ENCODE measurements at regions not wholly inside any gene's neighbourhood (a gene's known extent, or its start where the extent isn't known, plus 50 kb on each side); places are given as distances from the start of the nearest gene placed in this dataset.

GRCh38 chr18:51404620-51405019 lies 207.1 kb upstream of the MEX3C start:
- H3K9ac ChIP-seq (ENCODE audit: low read length): no peak overlapping the region
- H3K9me3 ChIP-seq (ENCODE audit: insufficient read depth, low read length): no peaks in the 10 kb centered on the region
- TF ChIP-seq CTCF (IDR thresholded peaks at IDR 0.05; ENCODE audit: low read depth, low read length): no peak
- no peak for TF ChIP-seq EZH2phosphoT487 (IDR thresholded peaks at IDR 0.05; ENCODE audit: low read depth)
- H3K4me1 ChIP-seq (ENCODE audit: low read length): no peaks in the 10 kb centered on the region
- no peak overlapping the region for H3K4me3 ChIP-seq (ENCODE audit: low read length)
- H3K27me3 ChIP-seq (ENCODE audit: low read depth, low read length): no peaks in the 10 kb centered on the region
- no peak overlapping the region for H2AFZ ChIP-seq (ENCODE audit: low read depth, low read length)
- H4K20me1 ChIP-seq (ENCODE audit: insufficient read depth, low read length): no peaks in the 10 kb centered on the region
- H3K27ac ChIP-seq (ENCODE audit: low read length): no peak overlapping the region
- H3K36me3 ChIP-seq (replicated peaks; ENCODE audit: low read depth, low read length): no peaks in the 10 kb centered on the region
- H3K4me2 ChIP-seq (ENCODE audit: low read length): no peak overlapping the region
- no peaks in the 10 kb centered on the region for H3K79me2 ChIP-seq (ENCODE audit: low read length)

GRCh38 chr18:51405683-51406477 lies 208.4 kb upstream of the MEX3C start:
- Histone ChIP-seq H4K20me1 (ENCODE audit: insufficient read depth, low read length) (no peaks in the 10 kb centered on the region), H2AFZ (ENCODE audit: low read depth, low read length) (no peak overlapping the region), H3K27me3 (ENCODE audit: low read depth, low read length) (no peaks in the 10 kb centered on the region), H3K4me3 (ENCODE audit: low read length) (no peak overlapping the region), H3K79me2 (ENCODE audit: low read length) (no peaks in the 10 kb centered on the region), H3K4me1 (ENCODE audit: low read length) (no peaks in the 10 kb centered on the region), H3K36me3 (replicated peaks; ENCODE audit: low read depth, low read length) (no peaks in the 10 kb centered on the region), H3K9me3 (ENCODE audit: insufficient read depth, low read length) (no peaks in the 10 kb centered on the region), H3K27ac (ENCODE audit: low read length) (no peak overlapping the region), H3K4me2 (ENCODE audit: low read length) (no peak overlapping the region), H3K9ac (ENCODE audit: low read length) (no peak overlapping the region)
- no peak for TF ChIP-seq CTCF (IDR thresholded peaks at IDR 0.05; ENCODE audit: low read depth, low read length)
- no peak for TF ChIP-seq EZH2phosphoT487 (IDR thresholded peaks at IDR 0.05; ENCODE audit: low read depth)

- Histone ChIP-seq H3K4me3 (ENCODE audit: low read length) (no peak overlapping the region), H3K36me3 (replicated peaks; ENCODE audit: low read depth, low read length) (no peaks in the 10 kb centered on the region), H3K27ac (ENCODE audit: low read length) (no peak overlapping the region), H3K4me1 (ENCODE audit: low read length) (no peaks in the 10 kb centered on the region), H3K79me2 (ENCODE audit: low read length) (no peaks in the 10 kb centered on the region), H4K20me1 (ENCODE audit: insufficient read depth, low read length) (no peaks in the 10 kb centered on the region), H3K9ac (ENCODE audit: low read length) (no peak overlapping the region), H3K4me2 (ENCODE audit: low read length) (no peak overlapping the region), H3K9me3 (ENCODE audit: insufficient read depth, low read length) (no peaks in the 10 kb centered on the region), H3K27me3 (ENCODE audit: low read depth, low read length) (no peaks in the 10 kb centered on the region), H2AFZ (ENCODE audit: low read depth, low read length) (no peak overlapping the region)
- TF ChIP-seq CTCF (IDR thresholded peaks at IDR 0.05; ENCODE audit: low read depth, low read length) (no peak), EZH2phosphoT487 (IDR thresholded peaks at IDR 0.05; ENCODE audit: low read depth) (no peak)
Measured at GRCh38 chr18:51417643-51418483, 220.4 kb upstream of the MEX3C start.

- peak overlapping the region; percentile 76 for H3K4me2 ChIP-seq (ENCODE audit: low read length)
- H3K9ac ChIP-seq (ENCODE audit: low read length): peak overlapping the region; percentile 29; the same call in 1 of the 2 replicates
- peak overlapping the region; percentile 95 for H2AFZ ChIP-seq (ENCODE audit: low read depth, low read length)
- H3K27ac ChIP-seq (ENCODE audit: low read length): peak overlapping the region; percentile 64
- no peaks in the 10 kb centered on the region for H3K27me3 ChIP-seq (ENCODE audit: low read depth, low read length)
- no peaks in the 10 kb centered on the region for H3K79me2 ChIP-seq (ENCODE audit: low read length)
- peak overlapping the region; percentile 58 for H3K4me3 ChIP-seq (ENCODE audit: low read length)
- no peak for TF ChIP-seq EZH2phosphoT487 (IDR thresholded peaks at IDR 0.05; ENCODE audit: low read depth)
- TF ChIP-seq CTCF (IDR thresholded peaks at IDR 0.05; ENCODE audit: low read depth, low read length): no peak
- H3K4me1 ChIP-seq (ENCODE audit: low read length): peaks cover 29% of the 10 kb centered on the region
- no peaks in the 10 kb centered on the region for H3K9me3 ChIP-seq (ENCODE audit: insufficient read depth, low read length)
- H3K36me3 ChIP-seq (replicated peaks; ENCODE audit: low read depth, low read length): no peaks in the 10 kb centered on the region
- H4K20me1 ChIP-seq (ENCODE audit: insufficient read depth, low read length): no peaks in the 10 kb centered on the region
Measured at GRCh38 chr18:51425475-51425874, 228.0 kb upstream of the MEX3C start.
